A673 (cell line): ENCODE measurements at regions not wholly inside any gene's neighbourhood (a gene's known extent, or its start where the extent isn't known, plus 50 kb on each side); places are given as distances from the start of the nearest gene placed in this dataset.

Source experiments
- CTCF ChIP-seq: fragments of 300-800, 200-600 bp; sonication (generic); conservative IDR thresholded peaks from 2 replicates; pipeline ENCODE4 v1.5.1; 2017; ENCODE audit warnings: low read depth, mild to moderate bottlenecking, antibody characterized with exemption, low read length, moderate library complexity, mixed read lengths
- EZH2 ChIP-seq: fragments of 200-600 bp; sonication (generic); IDR thresholded peaks from 2 replicates; pipeline ENCODE4 v1.6.1; 2017; ENCODE audit warnings: borderline replicate concordance, low read depth, mild to moderate bottlenecking, mixed read lengths, antibody characterized with exemption, low read length; ENCODE audit not compliant: poor library complexity, severe bottlenecking

- no peak for TF ChIP-seq EZH2
- no peak for TF ChIP-seq CTCF
Measured at GRCh38 chr5:50343715-50344114, 97.4 kb downstream of the EMB start.
